ENCODE measurements at regions not wholly inside any gene's neighbourhood (a gene's known extent, or its start where the extent isn't known, plus 50 kb on each side); places are given as distances from the start of the nearest gene placed in this dataset.

- TF ChIP-seq, protein P1, sequence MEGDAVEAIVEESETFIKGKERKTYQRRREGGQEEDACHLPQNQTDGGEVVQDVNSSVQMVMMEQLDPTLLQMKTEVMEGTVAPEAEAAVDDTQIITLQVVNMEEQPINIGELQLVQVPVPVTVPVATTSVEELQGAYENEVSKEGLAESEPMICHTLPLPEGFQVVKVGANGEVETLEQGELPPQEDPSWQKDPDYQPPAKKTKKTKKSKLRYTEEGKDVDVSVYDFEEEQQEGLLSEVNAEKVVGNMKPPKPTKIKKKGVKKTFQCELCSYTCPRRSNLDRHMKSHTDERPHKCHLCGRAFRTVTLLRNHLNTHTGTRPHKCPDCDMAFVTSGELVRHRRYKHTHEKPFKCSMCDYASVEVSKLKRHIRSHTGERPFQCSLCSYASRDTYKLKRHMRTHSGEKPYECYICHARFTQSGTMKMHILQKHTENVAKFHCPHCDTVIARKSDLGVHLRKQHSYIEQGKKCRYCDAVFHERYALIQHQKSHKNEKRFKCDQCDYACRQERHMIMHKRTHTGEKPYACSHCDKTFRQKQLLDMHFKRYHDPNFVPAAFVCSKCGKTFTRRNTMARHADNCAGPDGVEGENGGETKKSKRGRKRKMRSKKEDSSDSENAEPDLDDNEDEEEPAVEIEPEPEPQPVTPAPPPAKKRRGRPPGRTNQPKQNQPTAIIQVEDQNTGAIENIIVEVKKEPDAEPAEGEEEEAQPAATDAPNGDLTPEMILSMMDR (IDR thresholded peaks at IDR 0.05 in 2 of 3, conservative IDR thresholded peaks at IDR 0.05 in 1 of 3; ENCODE audit: borderline replicate concordance in 1 of 3, insufficient read depth in 1 of 3, low read depth in 2 of 3, low read length in 2 of 3) = no peak
Measured at GRCh38 chr14:101495284-101495683, 66.0 kb upstream of the DIO3 start (continued).

GRCh38 chr14:101495827-101496775 is 65.2 kb upstream of the DIO3 start:
- POLR2A ChIA-PET = no interaction called here
- no TSS peak for BruUV-seq (replicated peaks)
- CTCF ChIA-PET = no interaction called here
- H3K27ac ChIP-seq (ENCODE audit: low read depth, low read length) = no peak overlapping the region
- H3K9ac ChIP-seq (ENCODE audit: low read length) = no peak overlapping the region
- no peaks in the 10 kb centered on the region for H3K27me3 ChIP-seq (ENCODE audit: insufficient read depth, low read length)
- ATAC-seq (no peak), DNase-seq (ENCODE audit: low read depth, low spot score) (no peak)
- H3K9me2 ChIP-seq (ENCODE audit: insufficient read depth) = no peaks in the 10 kb centered on the region
- no peak overlapping the region for H3K4me3 ChIP-seq (replicated peaks in 1 of 2; ENCODE audit: low read depth in 1 of 2, low read length in 2 of 2)
- intact Hi-C loops (cut with micrococcal nuclease) = no loop called here
- no peaks in the 10 kb centered on the region for H3K9me3 ChIP-seq (ENCODE audit: control insufficient read depth in 1 of 2, insufficient read depth in 1 of 2, low read depth in 1 of 2, low read length in 2 of 2)
- H3K36me3 ChIP-seq (ENCODE audit: control insufficient read depth in 1 of 2, insufficient read depth in 2 of 2, low read length in 2 of 2) = no peaks in the 10 kb centered on the region
- H2AFZ ChIP-seq (ENCODE audit: low read depth, low read length, poor library complexity, severe bottlenecking) = no peak overlapping the region
- no peak overlapping the region for H3K4me2 ChIP-seq (ENCODE audit: low read length)
- no peaks in the 10 kb centered on the region for H3K4me1 ChIP-seq (ENCODE audit: control insufficient read depth in 1 of 2, insufficient read depth in 2 of 2, low read length in 2 of 2)
- H4K20me1 ChIP-seq (ENCODE audit: insufficient read depth) = no peaks in the 10 kb centered on the region
- no peaks in the 10 kb centered on the region for H3K79me2 ChIP-seq (ENCODE audit: insufficient read depth, low read length)
- RAD21 ChIA-PET (ENCODE audit: low non-redundant PET in 1 of 2, low total read pairs in 2 of 2, uncharacterized antibody in 2 of 2, unreplicated experiment in 2 of 2) = no interaction called here
- TF ChIP-seq, protein P1 (IDR thresholded peaks at IDR 0.05 in 2 of 3, conservative IDR thresholded peaks at IDR 0.05 in 1 of 3; ENCODE audit: borderline replicate concordance in 1 of 3, insufficient read depth in 1 of 3, low read depth in 2 of 3, low read length in 2 of 3) = no peak
- TF ChIP-seq POLR2AphosphoS5 (IDR thresholded peaks at IDR 0.05; ENCODE audit: low read depth, low read length) (no peak), EZH2 (IDR thresholded peaks at IDR 0.05) (no peak), JUND (IDR thresholded peaks at IDR 0.05) (no peak), ZFX (IDR thresholded peaks at IDR 0.05) (no peak), ZNF274 (IDR thresholded peaks at IDR 0.05; ENCODE audit: low read depth, low read length) (no peak), EGR1 (IDR thresholded peaks at IDR 0.05; ENCODE audit: low read depth) (no peak), CBX3 (IDR thresholded peaks at IDR 0.05; ENCODE audit: low read depth) (no peak)
- TF ChIP-seq, protein P2, sequence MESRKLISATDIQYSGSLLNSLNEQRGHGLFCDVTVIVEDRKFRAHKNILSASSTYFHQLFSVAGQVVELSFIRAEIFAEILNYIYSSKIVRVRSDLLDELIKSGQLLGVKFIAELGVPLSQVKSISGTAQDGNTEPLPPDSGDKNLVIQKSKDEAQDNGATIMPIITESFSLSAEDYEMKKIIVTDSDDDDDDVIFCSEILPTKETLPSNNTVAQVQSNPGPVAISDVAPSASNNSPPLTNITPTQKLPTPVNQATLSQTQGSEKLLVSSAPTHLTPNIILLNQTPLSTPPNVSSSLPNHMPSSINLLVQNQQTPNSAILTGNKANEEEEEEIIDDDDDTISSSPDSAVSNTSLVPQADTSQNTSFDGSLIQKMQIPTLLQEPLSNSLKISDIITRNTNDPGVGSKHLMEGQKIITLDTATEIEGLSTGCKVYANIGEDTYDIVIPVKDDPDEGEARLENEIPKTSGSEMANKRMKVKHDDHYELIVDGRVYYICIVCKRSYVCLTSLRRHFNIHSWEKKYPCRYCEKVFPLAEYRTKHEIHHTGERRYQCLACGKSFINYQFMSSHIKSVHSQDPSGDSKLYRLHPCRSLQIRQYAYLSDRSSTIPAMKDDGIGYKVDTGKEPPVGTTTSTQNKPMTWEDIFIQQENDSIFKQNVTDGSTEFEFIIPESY (IDR thresholded peaks at IDR 0.05; ENCODE audit: extremely low read depth, insufficient replicate concordance, low read length) = no peak
- TF ChIP-seq, protein P3, sequence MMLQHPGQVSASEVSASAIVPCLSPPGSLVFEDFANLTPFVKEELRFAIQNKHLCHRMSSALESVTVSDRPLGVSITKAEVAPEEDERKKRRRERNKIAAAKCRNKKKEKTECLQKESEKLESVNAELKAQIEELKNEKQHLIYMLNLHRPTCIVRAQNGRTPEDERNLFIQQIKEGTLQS (IDR thresholded peaks at IDR 0.05) = no peak
- TF ChIP-seq, protein P4, sequence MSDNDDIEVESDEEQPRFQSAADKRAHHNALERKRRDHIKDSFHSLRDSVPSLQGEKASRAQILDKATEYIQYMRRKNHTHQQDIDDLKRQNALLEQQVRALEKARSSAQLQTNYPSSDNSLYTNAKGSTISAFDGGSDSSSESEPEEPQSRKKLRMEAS (IDR thresholded peaks at IDR 0.05) = no peak
- TF ChIP-seq, protein P5, sequence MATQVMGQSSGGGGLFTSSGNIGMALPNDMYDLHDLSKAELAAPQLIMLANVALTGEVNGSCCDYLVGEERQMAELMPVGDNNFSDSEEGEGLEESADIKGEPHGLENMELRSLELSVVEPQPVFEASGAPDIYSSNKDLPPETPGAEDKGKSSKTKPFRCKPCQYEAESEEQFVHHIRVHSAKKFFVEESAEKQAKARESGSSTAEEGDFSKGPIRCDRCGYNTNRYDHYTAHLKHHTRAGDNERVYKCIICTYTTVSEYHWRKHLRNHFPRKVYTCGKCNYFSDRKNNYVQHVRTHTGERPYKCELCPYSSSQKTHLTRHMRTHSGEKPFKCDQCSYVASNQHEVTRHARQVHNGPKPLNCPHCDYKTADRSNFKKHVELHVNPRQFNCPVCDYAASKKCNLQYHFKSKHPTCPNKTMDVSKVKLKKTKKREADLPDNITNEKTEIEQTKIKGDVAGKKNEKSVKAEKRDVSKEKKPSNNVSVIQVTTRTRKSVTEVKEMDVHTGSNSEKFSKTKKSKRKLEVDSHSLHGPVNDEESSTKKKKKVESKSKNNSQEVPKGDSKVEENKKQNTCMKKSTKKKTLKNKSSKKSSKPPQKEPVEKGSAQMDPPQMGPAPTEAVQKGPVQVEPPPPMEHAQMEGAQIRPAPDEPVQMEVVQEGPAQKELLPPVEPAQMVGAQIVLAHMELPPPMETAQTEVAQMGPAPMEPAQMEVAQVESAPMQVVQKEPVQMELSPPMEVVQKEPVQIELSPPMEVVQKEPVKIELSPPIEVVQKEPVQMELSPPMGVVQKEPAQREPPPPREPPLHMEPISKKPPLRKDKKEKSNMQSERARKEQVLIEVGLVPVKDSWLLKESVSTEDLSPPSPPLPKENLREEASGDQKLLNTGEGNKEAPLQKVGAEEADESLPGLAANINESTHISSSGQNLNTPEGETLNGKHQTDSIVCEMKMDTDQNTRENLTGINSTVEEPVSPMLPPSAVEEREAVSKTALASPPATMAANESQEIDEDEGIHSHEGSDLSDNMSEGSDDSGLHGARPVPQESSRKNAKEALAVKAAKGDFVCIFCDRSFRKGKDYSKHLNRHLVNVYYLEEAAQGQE (IDR thresholded peaks at IDR 0.05; ENCODE audit: low read depth) = no peak
